ENCODE measurements at regions not wholly inside any gene's neighbourhood (a gene's known extent, or its start where the extent isn't known, plus 50 kb on each side); places are given as distances from the start of the nearest gene placed in this dataset.

- DNase-seq (no peak), ATAC-seq (ENCODE audit: insufficient read depth, low FRiP score) (no peak)
- H3K9me3 ChIP-seq (ENCODE audit: control insufficient read depth in 4 of 4, insufficient read depth in 3 of 4, low read length in 3 of 4) = peaks cover 0 to 8% (median 0%) of the 10 kb centered on the region in 4 donors
- TF ChIP-seq CTCF (IDR thresholded peaks at IDR 0.05; ENCODE audit: control extremely low read depth, extremely low read depth) = no peak
- no peak overlapping the region for H3K9ac ChIP-seq (ENCODE audit: insufficient read depth in 1 of 2, low read length in 2 of 2)
- no peak overlapping the region for H3K27ac ChIP-seq (ENCODE audit: low read depth in 1 of 2, low read length in 1 of 2)
- H3K4me1 ChIP-seq (ENCODE audit: control insufficient read depth in 5 of 5, insufficient read depth in 5 of 5, low read length in 5 of 5) = no peaks in the 10 kb centered on the region
- no peaks in the 10 kb centered on the region for H3K36me3 ChIP-seq (ENCODE audit: control insufficient read depth in 4 of 4, insufficient read depth in 4 of 4, low read length in 4 of 4)
- H3K4me3 ChIP-seq = no peak overlapping the region
- 75 to 85% methylated on average over 3 of the region's 3 CpGs for WGBS, 2 donors
- H3K27me3 ChIP-seq (ENCODE audit: control insufficient read depth in 3 of 3, insufficient read depth in 3 of 3, low read length in 2 of 3) = no peaks in the 10 kb centered on the region
Observed at GRCh38 chr13:92972751-92973150, 253.9 kb upstream of the GPC6 start.

- Histone ChIP-seq H3K4me3 (no peak overlapping the region), H3K9me3 (ENCODE audit: control insufficient read depth in 4 of 4, insufficient read depth in 3 of 4, low read length in 3 of 4) (peaks cover 0 to 8% (median 0%) of the 10 kb centered on the region in 4 donors), H3K27ac (ENCODE audit: low read depth in 1 of 2, low read length in 1 of 2) (no peak overlapping the region), H3K36me3 (ENCODE audit: control insufficient read depth in 4 of 4, insufficient read depth in 4 of 4, low read length in 4 of 4) (no peaks in the 10 kb centered on the region), H3K4me1 (ENCODE audit: control insufficient read depth in 5 of 5, insufficient read depth in 5 of 5, low read length in 5 of 5) (no peaks in the 10 kb centered on the region), H3K9ac (ENCODE audit: insufficient read depth in 1 of 2, low read length in 2 of 2) (no peak overlapping the region), H3K27me3 (ENCODE audit: control insufficient read depth in 3 of 3, insufficient read depth in 3 of 3, low read length in 2 of 3) (no peaks in the 10 kb centered on the region)
- no peak for TF ChIP-seq CTCF (IDR thresholded peaks at IDR 0.05; ENCODE audit: control extremely low read depth, extremely low read depth)
- ATAC-seq (ENCODE audit: insufficient read depth, low FRiP score) (no peak), DNase-seq (no peak)
- WGBS, 2 donors = 88 to 90% methylated on average over 8 of the region's 8 CpGs
Observed at GRCh38 chr13:92974905-92975429, 251.6 kb upstream of the GPC6 start.

- no peaks in the 10 kb centered on the region for H3K27me3 ChIP-seq (ENCODE audit: control insufficient read depth in 3 of 3, insufficient read depth in 3 of 3, low read length in 2 of 3)
- no peak overlapping the region for H3K27ac ChIP-seq (ENCODE audit: low read depth in 1 of 2, low read length in 1 of 2)
- no peaks in the 10 kb centered on the region for H3K36me3 ChIP-seq (ENCODE audit: control insufficient read depth in 4 of 4, insufficient read depth in 4 of 4, low read length in 4 of 4)
- ATAC-seq (ENCODE audit: insufficient read depth, low FRiP score) = no peak
- no peak overlapping the region for H3K9ac ChIP-seq (ENCODE audit: insufficient read depth in 1 of 2, low read length in 2 of 2)
- no peak for TF ChIP-seq CTCF (IDR thresholded peaks at IDR 0.05; ENCODE audit: control extremely low read depth, extremely low read depth)
- H3K4me1 ChIP-seq (ENCODE audit: control insufficient read depth in 5 of 5, insufficient read depth in 5 of 5, low read length in 5 of 5) = no peaks in the 10 kb centered on the region
- H3K4me3 ChIP-seq = no peak overlapping the region
- no peak for DNase-seq
- H3K9me3 ChIP-seq (ENCODE audit: control insufficient read depth in 4 of 4, insufficient read depth in 3 of 4, low read length in 3 of 4) = peaks cover 0 to 8% (median 0%) of the 10 kb centered on the region in 4 donors
Observed at GRCh38 chr13:92976657-92977056, 249.9 kb upstream of the GPC6 start.

GRCh38 chr13:92984151-92984550, 242.5 kb upstream of the GPC6 start:
- no peaks in the 10 kb centered on the region for H3K27me3 ChIP-seq (ENCODE audit: control insufficient read depth in 3 of 3, insufficient read depth in 3 of 3, low read length in 2 of 3)
- no peak for DNase-seq
- no peak overlapping the region for H3K4me3 ChIP-seq
- H3K27ac ChIP-seq (ENCODE audit: low read depth in 1 of 2, low read length in 1 of 2) = no peak overlapping the region
- no peak overlapping the region for H3K9ac ChIP-seq (ENCODE audit: insufficient read depth in 1 of 2, low read length in 2 of 2)
- H3K4me1 ChIP-seq (ENCODE audit: control insufficient read depth in 5 of 5, insufficient read depth in 5 of 5, low read length in 5 of 5) = no peaks in the 10 kb centered on the region
- TF ChIP-seq CTCF (IDR thresholded peaks at IDR 0.05; ENCODE audit: control extremely low read depth, extremely low read depth) = no peak
- ATAC-seq (ENCODE audit: insufficient read depth, low FRiP score) = no peak
- H3K36me3 ChIP-seq (ENCODE audit: control insufficient read depth in 4 of 4, insufficient read depth in 4 of 4, low read length in 4 of 4) = no peaks in the 10 kb centered on the region
- 78 to 82% methylated on average over 2 of the region's 2 CpGs for WGBS, 2 donors
- H3K9me3 ChIP-seq (ENCODE audit: control insufficient read depth in 4 of 4, insufficient read depth in 3 of 4, low read length in 3 of 4) = no peaks in the 10 kb centered on the region
